ENCODE measurements at regions not wholly inside any gene's neighbourhood (a gene's known extent, or its start where the extent isn't known, plus 50 kb on each side); places are given as distances from the start of the nearest gene placed in this dataset.

- no peaks in the 10 kb centered on the region for H3K79me1 ChIP-seq (ENCODE audit: insufficient read depth, low read depth, low read length, poor library complexity, severe bottlenecking)
- H2AK5ac ChIP-seq (ENCODE audit: insufficient read length, low read length): no peak overlapping the region
- peaks cover 71 to 72% of the 10 kb centered on the region in 2 experiments for H3K9me3 Mint-ChIP-seq
- no peak overlapping the region for H3K4me2 ChIP-seq (ENCODE audit: insufficient read depth, insufficient read length, low read length)
- H3K27ac ChIP-seq (ENCODE audit: insufficient read length, low read depth, low read length): no peak overlapping the region
- no peak overlapping the region for H2BK20ac ChIP-seq (ENCODE audit: low read depth, low read length, poor library complexity, severe bottlenecking)
- H3K56ac ChIP-seq (ENCODE audit: insufficient read length, low read depth, low read length): no peak overlapping the region
- no peaks in the 10 kb centered on the region for H3K4me1 ChIP-seq (ENCODE audit: insufficient read depth, low read length)
- no peak overlapping the region for H3K4ac ChIP-seq (ENCODE audit: low read depth, low read length)
- no peak overlapping the region for H3K27ac Mint-ChIP-seq
- H3K27me3 ChIP-seq (ENCODE audit: insufficient read depth, low read length): no peaks in the 10 kb centered on the region
- no peak overlapping the region for H3T11ph ChIP-seq (ENCODE audit: low read length)
- no peak overlapping the region for H4K5ac ChIP-seq (ENCODE audit: insufficient read length, low read depth, low read length)
- no peak overlapping the region for H3K9ac ChIP-seq (ENCODE audit: extremely low read depth, insufficient read length, low read length)
- H3K4me1 Mint-ChIP-seq: no peaks in the 10 kb centered on the region
- no peaks in the 10 kb centered on the region for H4K20me1 ChIP-seq (ENCODE audit: control insufficient read depth, insufficient read depth, insufficient read length)
- DNase-seq: no peak
- H3K9me3 ChIP-seq (ENCODE audit: control insufficient read depth, low read depth, low read length): peaks cover 18% of the 10 kb centered on the region
- H4K8ac ChIP-seq (replicated peaks; ENCODE audit: insufficient read length, low read depth, low read length): no peak overlapping the region
- no peaks in the 10 kb centered on the region for H3K79me2 ChIP-seq (ENCODE audit: insufficient read depth, low read length)
- H2BK15ac ChIP-seq (ENCODE audit: low read depth, low read length): no peak overlapping the region
- H2BK120ac ChIP-seq (ENCODE audit: low read depth, low read length, poor library complexity, severe bottlenecking): no peak overlapping the region
- H2AFZ ChIP-seq (ENCODE audit: low read length): no peak overlapping the region
- H3K14ac ChIP-seq (ENCODE audit: insufficient read depth, low read length): no peak overlapping the region
- no peaks in the 10 kb centered on the region; a peak in 2 of 7 replicates for H3K36me3 Mint-ChIP-seq (ENCODE audit: insufficient read depth in 1 of 3, low read depth in 3 of 3)
- no peak overlapping the region for H3K18ac ChIP-seq (ENCODE audit: insufficient read length, low read depth, low read length)
- H3K4me3 Mint-ChIP-seq: no peak overlapping the region
- no peak overlapping the region for H2BK12ac ChIP-seq (ENCODE audit: insufficient read length, low read depth, low read length)
- H2BK5ac ChIP-seq (ENCODE audit: insufficient read length, low read length): no peak overlapping the region
- TF ChIP-seq CTCF (conservative IDR thresholded peaks at IDR 0.05): no peak
- no peaks in the 10 kb centered on the region for H3K23me2 ChIP-seq (ENCODE audit: insufficient read length, low read depth, low read length, poor library complexity, severe bottlenecking)
- no peak overlapping the region for H3K23ac ChIP-seq (ENCODE audit: insufficient read length, low read depth, low read length)
- H3K27me3 Mint-ChIP-seq (ENCODE audit: low read depth): no peaks in the 10 kb centered on the region; the same call in 1 of the 2 replicates
- WGBS (ENCODE audit: extremely low coverage, insufficient read length, low lambda C conversion rate): no CpG with 5 or more reads among the region's 1 CpG
- H4K91ac ChIP-seq (ENCODE audit: insufficient read length, low read depth, low read length): no peak overlapping the region
Observed at GRCh38 chrX:141396536-141396935, 154.2 kb upstream of the SPANXC start.
